Memory B cell (primary cell): ENCODE measurements at regions not wholly inside any gene's neighbourhood (a gene's known extent, or its start where the extent isn't known, plus 50 kb on each side); places are given as distances from the start of the nearest gene placed in this dataset.

Experiments used
- ATAC-seq: fragments of 150-1000 bp; cut with Tn5 transposase; 2 replicates; pipeline ENCODE4 v1.10.0; 2021; ENCODE audit warnings: low read depth, mild to moderate bottlenecking, moderate library complexity
- DNase-seq, 2 donors: peaks; one replicate each; pipeline ENCODE4 v3.0.0; 2022; ENCODE audit warnings: low spot score in 2 of 2
- H3K27ac Mint-ChIP-seq: one replicate; pipeline ENCODE4 v1.8.0; 2022; ENCODE audit warnings: mild to moderate bottlenecking, moderate library complexity, mixed read lengths
- H3K27me3 Mint-ChIP-seq: one replicate; pipeline ENCODE4 v1.8.0; 2022; ENCODE audit warnings: mixed read lengths
- H3K36me3 Mint-ChIP-seq: one replicate; pipeline ENCODE4 v1.8.0; 2022; ENCODE audit warnings: mild to moderate bottlenecking, mixed read lengths
- H3K4me1 Mint-ChIP-seq: one replicate; pipeline ENCODE4 v1.8.0; 2022; ENCODE audit warnings: mixed read lengths
- H3K4me3 Mint-ChIP-seq: one replicate; pipeline ENCODE4 v1.8.0; 2022; ENCODE audit warnings: mild to moderate bottlenecking, moderate library complexity, mixed read lengths
- H3K9me3 Mint-ChIP-seq: one replicate; pipeline ENCODE4 v1.8.0; 2022; ENCODE audit warnings: mixed read lengths

DNA sequence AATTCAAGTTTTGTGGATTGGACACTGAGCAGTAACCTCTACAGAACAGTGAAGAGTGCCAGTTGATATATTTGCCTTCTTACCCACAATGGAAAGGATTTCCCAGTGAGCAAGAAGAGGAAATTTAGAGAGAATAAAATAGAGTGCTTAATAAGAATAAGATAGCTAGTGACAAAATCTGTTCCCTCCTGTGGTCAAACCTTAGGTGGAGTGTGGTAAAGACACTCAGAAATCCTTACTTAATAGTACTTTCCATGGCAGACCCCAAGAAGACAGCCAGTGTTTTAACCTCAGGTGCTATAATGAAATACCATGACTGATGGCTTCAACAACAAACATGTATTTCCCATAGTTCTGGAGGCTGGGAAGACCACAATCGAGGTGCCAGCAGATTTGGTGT, 108.4 kb upstream of the TNFAIP3 start:
- Mint-ChIP-seq H3K27ac (no peak overlapping the region), H3K27me3 (no peaks in the 10 kb centered on the region)
- no peak for ATAC-seq

DNA sequence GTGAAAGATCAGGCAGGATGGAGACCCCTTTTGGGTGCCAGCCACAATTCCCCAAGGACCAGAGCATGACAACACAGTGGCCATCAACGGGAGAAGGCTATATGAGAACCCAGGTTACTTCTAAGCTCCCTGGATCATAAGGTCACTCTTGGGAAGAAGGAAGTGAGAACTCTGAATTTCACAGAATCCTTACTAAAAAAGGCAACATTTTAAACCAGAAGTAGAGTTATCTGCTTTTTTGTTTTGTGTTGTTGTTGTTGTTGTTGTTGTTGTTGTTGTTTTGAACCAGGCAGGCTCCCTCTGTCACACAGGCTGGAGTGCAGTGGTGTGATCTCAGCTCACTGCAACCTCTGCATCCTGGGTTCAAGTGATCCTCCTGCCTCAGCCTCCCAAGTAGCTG, 107.4 kb upstream of the TNFAIP3 start:
- ATAC-seq, result no peak
- Mint-ChIP-seq H3K4me3 (no peak overlapping the region), H3K27ac (no peak overlapping the region), H3K36me3 (no peaks in the 10 kb centered on the region), H3K9me3 (no peaks in the 10 kb centered on the region), H3K27me3 (no peaks in the 10 kb centered on the region), H3K4me1 (peaks cover 12% of the 10 kb centered on the region)
- no peak for DNase-seq

More for the DNA sequence above, 108.4 kb upstream of the TNFAIP3 start:
- Mint-ChIP-seq H3K36me3 (no peaks in the 10 kb centered on the region), H3K4me1 (peaks cover 18% of the 10 kb centered on the region), H3K9me3 (no peaks in the 10 kb centered on the region), H3K4me3 (no peak overlapping the region)
- DNase-seq, result no peak

DNA sequence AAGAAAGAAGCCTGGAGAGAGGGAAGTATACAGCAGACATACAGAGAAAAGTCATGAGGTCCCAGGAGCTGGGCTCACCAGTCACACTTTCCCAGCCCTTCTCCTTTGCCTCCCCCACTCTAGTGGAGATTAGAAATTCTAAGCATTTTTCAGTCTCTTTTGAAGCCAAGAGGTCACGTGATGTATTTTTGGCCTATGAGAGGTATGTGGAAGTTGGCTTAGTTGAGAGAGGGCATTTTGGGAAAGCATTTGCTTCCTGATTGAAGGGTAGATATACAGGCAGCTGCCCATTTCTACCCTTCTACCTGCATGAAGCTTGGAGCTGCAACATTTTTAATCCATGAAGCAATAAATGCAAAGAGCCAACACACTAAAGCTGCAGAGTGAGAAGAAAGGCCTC, 106.0 kb upstream of the TNFAIP3 start:
- ATAC-seq (no peak), DNase-seq (no peak)
- Mint-ChIP-seq H3K27me3 (no peaks in the 10 kb centered on the region), H3K9me3 (no peaks in the 10 kb centered on the region), H3K27ac (no peak overlapping the region), H3K4me1 (peaks cover 2% of the 10 kb centered on the region), H3K4me3 (no peak overlapping the region), H3K36me3 (no peaks in the 10 kb centered on the region)

DNA sequence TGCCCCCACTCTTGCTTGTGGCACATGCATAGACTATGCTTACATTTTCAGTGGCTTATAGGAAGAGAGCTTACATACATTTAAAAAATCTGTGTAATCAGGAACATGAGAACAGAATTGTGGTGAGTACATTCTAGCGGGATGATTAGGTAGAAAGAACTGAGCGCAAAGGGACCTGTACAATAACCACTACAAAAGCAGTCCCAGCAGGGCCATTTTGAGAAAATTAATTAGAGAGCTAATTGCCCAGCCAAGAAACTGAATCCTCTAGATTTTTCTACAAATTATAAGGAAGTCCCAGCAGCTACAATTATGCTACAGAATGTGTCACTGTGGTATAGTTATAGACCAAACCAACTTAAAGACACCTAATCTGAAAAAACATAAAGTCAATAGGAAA, 105.6 kb upstream of the TNFAIP3 start:
- Mint-ChIP-seq H3K4me3 (no peak overlapping the region), H3K27me3 (no peaks in the 10 kb centered on the region), H3K36me3 (no peaks in the 10 kb centered on the region), H3K4me1 (peaks cover 2% of the 10 kb centered on the region), H3K9me3 (no peaks in the 10 kb centered on the region), H3K27ac (no peak overlapping the region)
- ATAC-seq (no peak), DNase-seq (no peak)

DNA sequence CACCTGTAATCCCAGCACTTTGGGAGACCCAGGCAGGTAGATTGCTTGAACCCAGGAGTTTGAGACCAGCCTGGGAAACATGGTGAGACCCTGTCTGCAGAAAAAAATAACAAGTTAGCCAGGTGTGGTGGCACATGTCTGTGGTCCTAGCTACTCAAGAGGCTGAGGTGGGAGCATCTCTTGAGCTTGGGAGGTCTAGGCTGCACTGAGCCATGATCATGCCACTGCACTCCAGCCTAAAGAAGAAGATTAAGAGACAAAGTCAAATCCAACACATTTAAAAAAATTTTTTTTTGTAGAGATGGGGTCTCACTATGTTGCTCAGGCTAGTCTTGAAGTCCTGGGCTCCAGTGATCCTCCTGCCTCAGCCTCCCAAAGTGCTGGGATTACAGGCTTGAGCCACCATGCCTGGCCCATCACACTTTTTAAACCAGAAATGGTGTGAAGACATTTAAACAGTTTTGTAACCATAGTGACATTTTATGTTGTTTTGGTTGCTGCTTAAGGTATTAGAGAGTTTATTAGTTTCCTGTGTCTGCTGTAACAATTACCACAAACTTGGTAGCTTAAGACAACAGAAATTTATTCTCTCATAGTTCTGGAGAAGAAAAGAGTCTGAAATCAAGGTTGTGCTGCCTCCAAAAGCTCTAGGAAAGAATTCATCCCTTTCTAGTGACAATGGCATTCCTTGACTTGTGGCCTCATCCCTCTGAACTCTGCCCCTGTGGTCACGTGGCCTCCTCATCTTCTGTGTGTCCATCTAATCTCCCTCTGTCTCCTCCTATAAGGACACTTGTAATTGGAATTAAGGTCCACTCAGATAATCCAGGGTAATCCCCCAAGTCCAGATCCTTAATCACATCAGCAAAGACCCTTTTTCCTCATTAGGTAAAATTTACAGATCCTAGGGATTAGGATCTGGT, 104.6 kb upstream of the TNFAIP3 start:
- no peak overlapping the region for H3K27ac Mint-ChIP-seq
- H3K9me3 Mint-ChIP-seq, result no peaks in the 10 kb centered on the region
- DNase-seq, result no peak
- H3K4me1 Mint-ChIP-seq, result peaks cover 2% of the 10 kb centered on the region
- H3K27me3 Mint-ChIP-seq, result no peaks in the 10 kb centered on the region
- no peak for ATAC-seq
- no peaks in the 10 kb centered on the region for H3K36me3 Mint-ChIP-seq
- H3K4me3 Mint-ChIP-seq, result no peak overlapping the region

DNA sequence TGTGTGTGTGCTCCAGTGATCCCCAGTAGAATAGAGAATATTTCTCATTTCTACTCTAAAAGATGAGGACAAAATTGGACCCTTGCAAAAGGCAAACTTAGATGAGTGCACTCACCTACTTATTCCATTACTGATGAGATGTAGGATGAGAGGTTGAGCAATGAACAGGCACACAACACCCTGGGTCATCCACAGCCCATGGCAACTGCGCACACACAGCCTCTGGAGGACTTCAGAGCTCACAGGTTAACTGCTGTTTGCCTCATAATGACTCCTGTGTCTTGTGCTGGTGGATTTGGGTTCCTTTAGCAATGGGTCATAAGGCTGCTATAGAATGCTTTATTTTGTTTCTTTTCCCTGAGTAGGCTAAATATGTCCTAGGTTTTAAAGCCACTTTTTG, 103.6 kb upstream of the TNFAIP3 start:
- H3K27me3 Mint-ChIP-seq, result no peaks in the 10 kb centered on the region
- no peak overlapping the region for H3K27ac Mint-ChIP-seq
- peaks cover 7% of the 10 kb centered on the region for H3K4me1 Mint-ChIP-seq
- no peaks in the 10 kb centered on the region for H3K9me3 Mint-ChIP-seq
- ATAC-seq (no peak), DNase-seq (no peak)
- no peak overlapping the region for H3K4me3 Mint-ChIP-seq
- peaks cover 2% of the 10 kb centered on the region for H3K36me3 Mint-ChIP-seq

DNA sequence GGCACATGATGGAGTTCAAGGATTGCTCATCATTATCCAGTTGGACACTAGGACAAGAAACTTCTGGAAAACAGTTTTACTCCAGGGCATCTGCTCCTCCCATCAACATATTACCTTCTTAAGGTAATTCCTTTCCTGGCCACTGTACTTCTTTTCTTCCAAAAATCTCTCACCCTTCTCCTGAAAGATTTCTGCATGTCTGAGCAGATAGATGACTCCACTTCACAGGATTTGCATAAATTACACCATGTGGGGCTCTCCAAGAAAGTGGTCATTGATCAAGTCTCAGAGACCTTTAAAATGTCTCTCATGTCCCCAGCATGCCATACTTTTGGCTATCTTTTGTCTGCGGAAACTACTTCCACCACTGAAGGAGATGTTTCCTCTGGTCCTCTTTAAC, 103.2 kb upstream of the TNFAIP3 start:
- H3K27me3 Mint-ChIP-seq, result no peaks in the 10 kb centered on the region
- H3K27ac Mint-ChIP-seq, result no peak overlapping the region
- ATAC-seq (no peak), DNase-seq (no peak)
- peaks cover 2% of the 10 kb centered on the region for H3K36me3 Mint-ChIP-seq
- peaks cover 7% of the 10 kb centered on the region for H3K4me1 Mint-ChIP-seq
- no peak overlapping the region for H3K4me3 Mint-ChIP-seq
- no peaks in the 10 kb centered on the region for H3K9me3 Mint-ChIP-seq

DNA sequence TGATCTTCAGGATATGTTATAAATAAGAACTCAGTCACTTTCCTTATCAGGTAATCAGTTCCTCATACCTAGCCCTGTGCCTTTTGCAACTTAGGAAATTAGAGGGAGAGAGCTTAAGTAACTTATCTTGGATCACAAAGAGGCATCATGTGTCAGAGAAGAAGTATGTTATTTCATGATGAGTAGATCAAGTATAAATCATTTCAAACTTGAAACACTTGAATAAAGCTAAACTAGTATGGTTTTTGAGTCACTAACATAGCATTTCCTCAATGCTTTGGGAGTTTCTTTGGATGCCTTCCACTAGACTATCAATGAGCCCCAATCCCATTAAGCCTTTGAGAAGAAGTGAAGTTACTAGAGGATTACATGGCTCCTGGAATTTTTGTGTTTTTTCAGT, 102.6 kb upstream of the TNFAIP3 start:
- H3K27me3 Mint-ChIP-seq, result no peaks in the 10 kb centered on the region
- H3K4me3 Mint-ChIP-seq, result no peak overlapping the region
- no peaks in the 10 kb centered on the region for H3K9me3 Mint-ChIP-seq
- ATAC-seq (no peak), DNase-seq (no peak)
- H3K4me1 Mint-ChIP-seq, result peaks cover 9% of the 10 kb centered on the region
- no peak overlapping the region for H3K27ac Mint-ChIP-seq
- peaks cover 2% of the 10 kb centered on the region for H3K36me3 Mint-ChIP-seq

DNA sequence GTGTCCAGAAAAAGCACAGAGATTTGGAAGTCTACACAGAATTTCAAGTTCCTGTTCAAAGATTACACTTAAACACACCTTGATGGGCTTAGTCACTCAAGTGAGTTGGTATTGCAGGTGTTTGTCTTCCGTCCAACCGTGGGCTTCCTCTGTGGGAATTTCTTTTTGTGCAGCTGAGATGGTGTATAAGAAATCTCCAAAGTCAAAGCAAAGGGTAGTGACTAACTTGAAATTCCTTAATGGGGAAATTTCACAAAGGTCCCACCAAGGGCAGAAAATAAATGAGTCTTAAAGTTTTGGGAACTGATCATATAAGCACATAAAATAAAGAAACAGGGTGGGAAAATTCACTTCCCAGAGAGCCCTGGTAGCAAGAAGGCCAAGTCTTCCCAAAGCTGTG, 102.0 kb upstream of the TNFAIP3 start:
- DNase-seq (no peak), ATAC-seq (no peak)
- H3K27me3 Mint-ChIP-seq, result no peaks in the 10 kb centered on the region
- no peak overlapping the region for H3K4me3 Mint-ChIP-seq
- peaks cover 2% of the 10 kb centered on the region for H3K36me3 Mint-ChIP-seq
- H3K4me1 Mint-ChIP-seq, result peaks cover 13% of the 10 kb centered on the region
- H3K9me3 Mint-ChIP-seq, result no peaks in the 10 kb centered on the region
- no peak overlapping the region for H3K27ac Mint-ChIP-seq

DNA sequence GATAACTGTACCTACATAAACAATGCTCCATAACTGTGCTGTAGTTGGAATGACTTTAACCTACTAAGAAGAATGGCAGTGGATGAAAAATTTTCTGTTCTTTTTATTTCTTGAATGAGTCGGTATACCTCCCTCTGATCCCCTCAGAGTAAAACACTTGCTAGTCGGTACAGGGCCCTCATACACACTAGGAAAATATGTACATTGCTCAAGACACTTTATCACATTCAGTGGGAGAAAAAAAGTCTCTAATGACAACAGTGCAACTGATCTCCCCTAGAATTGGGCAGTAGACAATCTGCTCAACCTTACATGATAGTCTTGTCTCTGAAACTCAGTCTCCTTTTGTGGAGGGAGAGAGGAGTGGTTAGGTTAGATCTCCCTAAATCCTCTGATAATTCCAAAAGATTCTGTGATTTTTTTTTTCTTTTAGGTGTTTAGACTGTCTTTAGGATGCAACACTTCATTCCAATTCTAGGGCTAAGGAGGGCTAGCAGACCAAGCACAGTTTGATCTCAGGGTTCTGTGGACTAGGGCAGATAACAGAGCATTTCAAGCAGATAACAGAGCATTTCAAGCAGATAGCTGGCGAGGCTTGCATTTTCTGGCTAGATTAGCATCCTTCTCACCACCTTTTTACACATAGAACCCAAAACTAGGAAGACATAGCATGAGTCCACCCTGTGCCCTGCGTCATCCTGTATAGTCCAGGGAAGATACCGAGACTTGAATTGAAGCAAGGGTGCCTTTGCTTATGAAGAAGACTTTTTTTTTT, 100.3 kb upstream of the TNFAIP3 start:
- Mint-ChIP-seq H3K9me3 (no peaks in the 10 kb centered on the region), H3K4me1 (peaks cover 13% of the 10 kb centered on the region), H3K27me3 (no peaks in the 10 kb centered on the region), H3K27ac (no peak overlapping the region), H3K4me3 (no peak overlapping the region), H3K36me3 (peaks cover 2% of the 10 kb centered on the region)
- ATAC-seq (no peak), DNase-seq (no peak)

DNA sequence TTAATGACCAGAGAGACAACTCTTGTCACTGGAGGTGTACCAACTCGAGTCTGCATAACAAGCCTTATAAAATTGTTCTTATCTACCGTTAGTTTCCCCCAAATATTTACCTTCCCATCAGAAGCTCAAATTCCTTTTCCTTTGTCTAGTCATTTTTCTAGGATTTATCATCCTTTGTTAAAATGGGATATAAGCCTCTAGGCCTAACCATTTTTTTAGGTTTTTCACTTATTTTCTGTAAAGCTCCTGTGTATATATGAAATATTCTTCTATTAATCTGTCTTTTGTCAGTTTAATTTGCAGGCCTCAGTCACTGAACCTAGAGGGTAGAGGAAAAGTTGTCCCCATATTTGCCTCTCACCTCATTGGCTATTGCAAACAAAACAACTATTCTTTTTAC, 99.6 kb upstream of the TNFAIP3 start:
- Mint-ChIP-seq H3K4me1 (peaks cover 13% of the 10 kb centered on the region), H3K36me3 (peaks cover 2% of the 10 kb centered on the region), H3K27ac (no peak overlapping the region), H3K27me3 (no peaks in the 10 kb centered on the region), H3K9me3 (no peaks in the 10 kb centered on the region), H3K4me3 (no peak overlapping the region)
- DNase-seq (no peak), ATAC-seq (no peak)

DNA sequence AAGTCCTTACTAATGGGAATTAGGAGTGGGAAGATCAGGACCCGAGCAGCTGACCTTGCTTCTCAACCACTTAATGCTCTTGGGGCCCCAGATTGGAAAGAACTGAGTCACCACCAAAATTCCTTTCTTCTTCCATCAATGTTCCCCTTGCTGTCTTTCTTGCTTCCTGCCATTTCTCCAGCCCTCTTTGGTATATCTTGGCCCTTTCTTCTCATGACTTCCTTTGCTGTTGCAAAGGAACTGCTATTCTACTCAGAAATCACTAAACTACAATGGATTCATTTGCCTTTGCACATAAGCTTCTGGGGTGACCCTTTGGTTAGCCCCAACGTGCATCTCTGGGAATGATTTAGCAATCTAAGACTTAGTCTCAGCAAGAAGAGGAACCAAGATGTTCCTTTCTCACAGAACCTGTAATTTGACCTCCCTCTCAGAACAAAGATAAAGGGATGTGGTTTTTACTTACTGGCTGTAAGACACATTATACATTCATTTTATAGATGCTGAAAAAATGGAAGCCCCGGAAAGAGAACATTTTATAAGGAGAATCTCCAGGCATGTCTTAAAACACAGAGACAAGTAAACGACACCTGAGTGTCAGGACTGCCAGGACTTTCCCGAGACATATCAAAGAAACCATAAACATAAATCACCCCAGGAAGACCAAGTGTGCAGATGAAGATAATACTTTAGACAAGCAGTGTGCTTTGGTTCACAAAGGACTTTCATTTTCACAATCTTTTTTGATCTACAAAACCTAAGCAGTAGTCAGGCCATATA, 99.0 kb upstream of the TNFAIP3 start:
- no peak overlapping the region for H3K4me3 Mint-ChIP-seq
- H3K9me3 Mint-ChIP-seq, result no peaks in the 10 kb centered on the region
- no peak for DNase-seq
- H3K27me3 Mint-ChIP-seq, result no peaks in the 10 kb centered on the region
- peak; percentile 58 for ATAC-seq
- no peak overlapping the region for H3K27ac Mint-ChIP-seq
- peaks cover 13% of the 10 kb centered on the region for H3K4me1 Mint-ChIP-seq
- H3K36me3 Mint-ChIP-seq, result peaks cover 2% of the 10 kb centered on the region

DNA sequence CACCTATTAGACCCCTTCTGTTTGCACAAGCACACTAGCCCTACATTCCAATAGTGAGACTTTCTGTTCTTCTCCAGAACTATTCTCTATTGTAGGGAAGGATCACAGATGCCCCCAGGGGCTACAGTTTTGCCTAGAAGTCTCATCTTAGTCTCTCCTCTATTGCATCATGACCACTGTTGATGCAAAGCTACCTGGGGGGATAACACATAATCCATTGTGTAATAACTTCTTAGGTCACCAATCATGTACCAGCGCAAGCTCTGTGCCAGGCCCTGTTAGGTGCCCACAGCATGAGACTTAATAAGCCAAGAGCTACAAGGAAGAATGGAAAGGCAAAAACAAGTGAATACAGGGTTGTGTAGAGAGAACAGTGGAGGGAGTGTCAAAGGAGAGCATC, 98.1 kb upstream of the TNFAIP3 start:
- no peaks in the 10 kb centered on the region for H3K27me3 Mint-ChIP-seq
- DNase-seq (no peak), ATAC-seq (no peak)
- H3K4me3 Mint-ChIP-seq, result no peak overlapping the region
- no peak overlapping the region for H3K27ac Mint-ChIP-seq
- H3K4me1 Mint-ChIP-seq, result peaks cover 13% of the 10 kb centered on the region
- H3K36me3 Mint-ChIP-seq, result peaks cover 2% of the 10 kb centered on the region
- no peaks in the 10 kb centered on the region for H3K9me3 Mint-ChIP-seq

DNA sequence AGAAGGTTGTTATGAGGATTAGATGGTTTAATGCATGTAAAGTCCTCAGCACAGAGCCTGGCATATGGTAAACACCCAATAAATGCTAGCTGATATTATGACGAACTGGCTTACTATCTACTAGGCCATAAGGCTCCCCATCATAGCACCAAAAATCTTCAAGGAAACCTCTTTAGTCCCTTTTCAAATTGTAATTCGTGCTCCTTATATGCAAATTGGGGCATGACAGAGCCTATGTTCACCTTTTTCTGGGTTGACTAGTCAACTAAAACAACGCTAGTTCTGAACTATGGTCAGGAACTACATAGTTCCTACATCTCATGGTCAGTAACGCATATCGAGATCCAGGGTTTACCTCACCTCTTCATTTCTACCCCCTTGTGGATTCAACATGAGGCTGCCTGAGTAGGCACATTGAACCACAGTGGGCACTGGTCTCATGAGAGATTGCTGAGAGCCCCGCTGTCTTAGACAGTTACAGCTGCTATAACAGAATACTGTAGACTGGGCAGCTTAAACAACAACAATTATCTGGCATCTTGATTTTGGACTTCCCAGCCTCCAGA, 97.2 kb upstream of the TNFAIP3 start:
- Mint-ChIP-seq H3K27ac (no peak overlapping the region), H3K4me3 (no peak overlapping the region)
- ATAC-seq, result peak; percentile 35

More for the DNA sequence above, 97.2 kb upstream of the TNFAIP3 start:
- Mint-ChIP-seq H3K36me3 (peaks cover 2% of the 10 kb centered on the region), H3K9me3 (no peaks in the 10 kb centered on the region), H3K27me3 (no peaks in the 10 kb centered on the region), H3K4me1 (peaks cover 13% of the 10 kb centered on the region)
- no peak for DNase-seq
